ENCODE measurements at regions not wholly inside any gene's neighbourhood (a gene's known extent, or its start where the extent isn't known, plus 50 kb on each side); places are given as distances from the start of the nearest gene placed in this dataset.
"Not testable (repeated sequence)": the region's sequence is repeated elsewhere in the genome, so short reads cannot be mapped to it uniquely, and the experiment has no call there.

DNA sequence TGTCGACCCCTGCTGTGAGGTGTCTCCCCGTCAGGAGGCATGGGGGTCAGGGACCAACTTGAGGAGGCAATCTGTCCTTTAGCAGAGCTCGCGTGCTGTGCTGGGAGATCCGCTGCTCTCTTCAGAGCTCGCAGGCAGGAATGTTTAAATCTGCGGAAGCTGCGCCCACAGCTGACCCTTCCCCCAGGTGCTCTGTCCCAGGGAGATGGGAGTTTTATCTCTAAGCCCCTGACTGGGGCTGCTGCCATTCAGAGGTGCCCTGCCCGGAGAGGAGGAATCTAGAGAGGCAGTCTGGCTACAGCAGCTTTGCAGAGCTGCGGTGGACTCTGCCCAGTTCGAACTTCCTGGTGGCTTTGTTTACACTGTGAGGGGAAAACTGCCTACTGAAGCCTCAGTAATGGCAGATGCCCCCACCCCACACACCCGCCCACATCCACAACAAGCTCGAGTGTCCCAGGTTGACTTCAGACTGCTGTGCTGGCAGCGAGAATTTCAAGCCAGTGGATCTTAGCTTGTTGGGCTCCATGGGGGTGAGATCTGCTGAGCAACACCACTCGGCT is 133.1 kb downstream of the CENPC start:
- not testable (repeated sequence) for FAIRE-seq

DNA sequence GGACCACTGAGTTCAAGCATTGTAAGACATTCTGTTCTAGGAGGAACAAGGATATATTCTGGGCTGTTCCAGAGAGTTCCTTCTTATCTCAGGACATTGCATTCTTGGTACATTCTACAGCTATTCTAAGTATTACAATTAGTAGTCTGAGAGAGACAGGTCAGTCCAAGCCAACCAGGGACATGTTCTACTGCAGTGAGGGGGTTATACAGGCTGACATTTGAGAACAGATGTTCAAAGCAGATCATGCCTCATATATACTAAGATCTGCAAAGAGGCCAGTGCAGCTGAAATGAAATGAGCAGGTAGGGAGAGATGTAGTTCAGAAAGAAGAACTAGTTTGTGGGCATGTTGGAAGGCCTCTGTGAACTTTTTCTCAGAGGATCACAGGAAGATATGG is 142.0 kb downstream of the CENPC start:
- FAIRE-seq: no peak

DNA sequence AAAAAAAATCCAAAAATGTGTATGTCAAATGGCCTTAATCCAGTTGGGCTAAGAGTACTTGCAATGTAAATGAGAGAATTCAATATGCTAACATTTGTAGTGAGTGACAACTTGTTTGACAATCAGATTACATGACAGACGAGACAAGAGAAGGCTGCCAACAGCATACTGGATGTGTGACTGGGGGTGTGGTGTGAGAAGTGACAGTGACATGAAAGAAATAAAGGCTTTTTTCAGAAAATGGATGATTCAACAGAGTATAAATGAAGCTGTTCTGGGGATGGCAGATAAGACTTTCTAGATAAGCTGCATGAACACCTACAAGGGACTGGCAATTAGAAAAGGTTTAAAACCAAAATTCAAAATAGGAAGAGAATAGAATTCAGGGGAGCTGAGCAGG is 143.4 kb downstream of the CENPC start:
- no peak for FAIRE-seq

DNA sequence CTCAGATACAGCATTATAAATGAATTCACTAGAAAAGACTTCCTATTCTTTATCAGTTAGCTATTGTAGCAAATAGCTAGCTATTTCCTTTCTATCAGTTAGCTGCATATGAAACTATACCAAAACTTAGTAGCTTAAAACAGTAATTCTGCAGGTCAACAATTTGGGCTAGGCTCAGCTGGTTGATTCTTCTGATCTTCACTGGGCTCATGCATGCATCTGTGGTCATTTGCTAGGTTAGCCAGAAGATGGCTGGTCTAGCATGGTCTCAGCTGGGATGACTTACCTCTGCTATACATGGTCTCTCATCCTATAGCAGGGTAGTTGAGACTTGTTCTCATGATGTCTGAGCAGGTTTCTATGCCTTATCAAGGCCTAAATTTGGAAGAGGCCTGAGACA is 147.4 kb downstream of the CENPC start:
- no peak for FAIRE-seq

DNA sequence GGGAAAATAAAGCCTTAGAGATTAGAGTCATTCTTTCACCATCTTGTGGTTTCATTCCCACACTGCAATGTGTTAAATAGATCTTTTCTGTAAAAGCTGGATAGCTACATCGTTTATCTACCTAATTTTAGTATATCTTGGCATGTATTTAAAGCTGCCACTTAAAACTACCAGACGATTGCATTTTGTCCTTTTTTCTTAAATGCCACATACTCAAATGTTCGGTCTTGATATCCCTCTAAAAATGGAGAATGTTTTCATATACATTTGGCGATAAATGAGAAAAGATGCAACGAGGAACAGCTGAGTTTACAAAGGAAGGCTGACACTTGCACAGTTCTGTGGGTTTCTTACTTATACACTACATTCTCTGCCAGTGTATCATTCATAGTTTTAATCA is 148.3 kb downstream of the CENPC start:
- FAIRE-seq: no peak

DNA sequence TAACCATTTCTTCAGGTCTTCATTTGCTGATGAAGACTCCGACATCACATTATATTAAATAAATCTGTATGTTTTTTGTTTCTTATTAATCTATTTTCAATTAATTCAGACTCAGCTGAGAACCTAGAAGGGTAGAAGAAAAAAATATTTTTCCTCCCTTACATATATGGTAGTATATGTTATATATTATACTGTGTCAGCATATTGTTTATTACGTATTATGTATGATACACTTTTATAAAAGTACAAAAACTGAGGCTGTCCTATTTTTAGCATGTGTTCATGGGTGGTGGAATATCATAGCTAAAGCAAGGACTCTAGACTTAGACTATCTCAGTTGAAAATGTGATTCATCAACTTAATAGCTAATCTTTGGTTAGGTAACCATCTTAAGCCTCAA is 149.3 kb downstream of the CENPC start:
- no peak for FAIRE-seq

DNA sequence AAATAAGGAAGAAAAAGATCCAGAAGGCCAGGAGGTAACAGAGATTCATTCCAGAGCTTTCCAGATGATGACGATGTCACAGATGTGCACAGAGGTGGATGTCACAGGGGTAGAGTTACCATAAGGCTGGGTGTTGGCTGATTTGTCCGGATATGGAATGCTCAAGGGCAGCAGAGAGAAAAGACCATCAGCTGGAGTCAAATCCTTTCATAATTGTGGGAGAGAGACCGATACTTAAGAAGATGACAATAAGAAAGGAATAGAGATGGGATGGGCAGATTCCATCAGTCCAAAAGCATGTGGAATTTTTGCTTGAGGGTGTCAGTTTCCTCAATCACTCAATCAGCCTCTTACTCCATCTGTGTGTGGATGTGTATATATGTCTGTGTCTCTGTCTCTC is 150.4 kb downstream of the CENPC start:
- no peak for FAIRE-seq

DNA sequence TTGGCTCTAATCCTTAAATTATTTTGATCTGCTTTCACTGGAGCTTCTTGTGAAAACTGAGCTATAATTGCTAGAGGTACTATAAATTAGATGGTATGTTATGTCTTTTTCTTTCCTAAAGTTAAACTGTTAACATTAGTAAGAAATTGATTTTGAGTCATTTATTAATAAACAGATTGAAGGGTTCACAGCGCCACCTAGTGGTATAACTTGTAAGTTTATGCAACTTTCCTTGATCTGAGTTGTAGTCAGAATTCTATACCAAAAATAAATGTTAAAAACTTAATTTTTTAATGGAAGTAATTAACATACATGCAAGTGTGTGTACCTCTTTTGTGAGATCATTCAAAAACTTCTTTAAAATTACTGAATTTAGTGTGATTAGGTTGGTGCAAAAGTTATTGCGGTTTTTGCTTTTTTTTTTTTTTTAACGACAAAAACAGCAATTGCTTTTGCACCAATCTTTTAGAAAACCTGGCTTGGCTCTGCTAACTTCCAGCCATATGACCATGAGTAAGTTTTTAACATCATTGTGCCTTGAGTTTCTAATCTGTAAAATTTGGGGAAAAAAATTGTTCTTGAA is 151.5 kb downstream of the CENPC start:
- FAIRE-seq: peak; percentile 98

DNA sequence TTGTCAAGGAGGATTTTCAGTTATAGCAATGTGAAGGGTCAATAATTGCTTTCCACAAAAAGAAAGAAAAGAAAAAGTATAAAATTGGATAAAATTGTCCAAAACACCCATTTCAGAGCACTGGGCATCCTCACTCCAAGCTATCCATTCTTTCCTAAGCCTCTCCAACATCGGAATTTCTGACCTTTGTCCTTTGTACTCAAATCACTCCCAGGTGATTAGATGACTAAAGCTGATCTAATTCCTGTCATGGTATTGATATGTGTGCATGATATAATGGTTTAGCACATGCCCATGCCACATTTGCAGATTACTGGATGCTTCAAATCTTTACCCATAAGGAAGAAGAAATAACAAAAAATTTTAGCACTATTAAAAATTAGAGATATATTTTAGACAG is 152.3 kb downstream of the CENPC start:
- FAIRE-seq: no peak

DNA sequence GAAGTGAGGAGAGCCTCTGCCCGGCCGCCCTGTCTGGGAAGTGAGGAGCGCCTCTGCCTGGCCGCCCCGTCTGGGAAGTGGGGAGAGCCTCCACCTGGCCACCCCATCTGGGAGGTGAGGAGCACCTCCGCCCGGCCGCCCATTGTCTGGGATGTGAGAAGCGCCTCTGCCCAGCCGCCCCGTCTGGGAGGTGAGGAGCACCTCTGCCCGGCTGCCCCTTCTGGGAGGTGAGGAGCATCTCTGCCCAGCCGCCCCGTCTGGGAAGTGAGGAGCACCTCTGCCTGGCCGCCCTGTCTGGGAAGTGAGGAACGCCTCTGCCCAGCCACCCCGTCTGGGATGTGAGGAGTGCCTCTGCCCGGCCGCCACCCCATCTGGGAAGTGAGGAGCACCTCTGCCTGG is 163.9 kb downstream of the CENPC start:
- not testable (repeated sequence) for FAIRE-seq

DNA sequence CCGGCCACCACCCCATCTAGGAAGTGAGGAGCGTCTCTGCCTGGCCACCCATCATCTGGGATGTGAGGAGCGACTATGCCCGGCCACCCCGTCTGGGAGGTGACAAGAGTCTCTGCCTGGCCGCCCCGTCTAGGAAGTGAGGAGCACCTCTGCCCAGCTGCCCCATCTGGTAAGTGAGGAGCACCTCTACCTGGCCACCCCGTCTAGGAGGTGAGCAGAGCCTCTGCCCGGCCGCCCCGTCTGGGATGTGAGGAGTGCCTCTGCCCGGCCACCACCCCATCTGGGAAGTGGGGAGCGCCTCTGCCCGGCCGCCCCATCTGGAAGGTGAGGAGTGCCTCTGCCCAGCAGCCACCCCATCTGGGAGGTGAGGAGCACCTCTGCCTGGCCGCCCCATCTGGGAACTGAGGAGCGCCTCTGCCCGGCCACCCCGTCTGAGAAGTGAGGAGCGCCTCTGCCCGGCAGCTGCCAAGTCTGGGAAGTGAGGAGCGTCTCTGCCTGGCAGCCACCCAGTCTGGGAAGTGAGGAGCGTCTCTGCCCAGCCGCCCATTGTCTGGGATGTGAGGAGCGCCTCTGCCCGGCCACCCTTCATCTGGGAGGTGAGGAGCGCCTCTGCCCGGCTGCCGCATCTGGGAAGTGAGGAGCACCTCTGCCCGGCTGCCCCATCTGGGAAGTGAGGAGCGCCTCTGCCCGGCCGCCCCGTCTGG is 164.4 kb downstream of the CENPC start:
- not testable (repeated sequence) for FAIRE-seq

DNA sequence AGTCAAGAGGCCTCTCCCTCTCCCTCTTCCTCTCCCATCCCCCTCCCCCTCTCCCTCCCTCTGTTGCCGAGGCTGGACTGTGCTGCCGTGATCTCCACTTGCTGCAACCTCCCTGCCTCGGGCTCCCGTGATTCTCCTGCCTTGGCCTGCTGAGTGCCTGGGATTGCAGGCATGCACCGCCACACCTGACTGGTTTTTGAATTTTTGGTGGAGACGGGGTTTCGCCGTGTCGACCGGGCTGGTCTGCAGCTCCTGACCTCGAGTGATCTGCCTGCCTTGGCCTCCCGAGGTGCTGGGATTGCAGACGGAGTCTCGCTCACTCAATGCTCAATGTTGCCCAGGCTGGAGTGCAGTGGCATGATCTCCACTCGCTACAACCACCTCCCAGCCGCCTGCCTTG is 165.1 kb downstream of the CENPC start:
- no peak for FAIRE-seq

DNA sequence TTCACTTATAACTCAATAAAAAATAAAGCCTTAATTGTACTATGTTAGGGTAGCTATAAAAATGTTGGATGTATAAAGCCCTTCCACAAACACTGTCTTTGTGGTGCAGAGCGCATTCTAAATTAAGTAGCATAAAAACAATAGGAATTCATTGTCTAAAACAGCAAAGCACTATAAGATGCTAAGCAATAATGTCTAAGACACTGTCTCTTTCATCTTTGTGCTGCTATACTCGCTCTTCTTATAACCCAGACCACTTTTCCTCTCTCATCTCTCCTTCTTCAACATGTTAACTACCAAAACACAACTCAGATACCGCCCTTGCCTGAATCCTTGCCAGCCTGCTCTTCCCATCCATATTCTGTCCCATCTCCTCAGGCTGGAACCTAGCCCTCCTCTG is 170.0 kb downstream of the CENPC start:
- FAIRE-seq: no peak

DNA sequence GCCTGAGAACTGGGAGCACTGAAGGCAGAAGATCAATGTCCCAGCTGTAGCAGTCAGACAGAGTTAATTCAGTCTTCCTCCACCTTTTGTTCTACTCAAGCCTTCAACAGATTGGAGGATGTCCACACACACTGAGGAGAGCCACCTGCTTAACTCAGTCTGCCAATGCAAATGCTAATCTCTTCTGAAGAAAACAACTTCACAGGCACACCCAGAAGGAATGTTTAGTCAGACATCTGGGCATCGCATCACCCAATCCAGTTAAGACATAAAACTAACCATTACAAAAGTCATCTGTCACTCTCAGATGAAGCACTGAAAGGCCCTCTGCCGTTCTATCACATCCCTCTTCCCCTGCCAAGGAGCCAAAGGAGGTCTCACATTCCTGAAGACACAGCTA is 173.7 kb downstream of the CENPC start:
- no peak for FAIRE-seq

DNA sequence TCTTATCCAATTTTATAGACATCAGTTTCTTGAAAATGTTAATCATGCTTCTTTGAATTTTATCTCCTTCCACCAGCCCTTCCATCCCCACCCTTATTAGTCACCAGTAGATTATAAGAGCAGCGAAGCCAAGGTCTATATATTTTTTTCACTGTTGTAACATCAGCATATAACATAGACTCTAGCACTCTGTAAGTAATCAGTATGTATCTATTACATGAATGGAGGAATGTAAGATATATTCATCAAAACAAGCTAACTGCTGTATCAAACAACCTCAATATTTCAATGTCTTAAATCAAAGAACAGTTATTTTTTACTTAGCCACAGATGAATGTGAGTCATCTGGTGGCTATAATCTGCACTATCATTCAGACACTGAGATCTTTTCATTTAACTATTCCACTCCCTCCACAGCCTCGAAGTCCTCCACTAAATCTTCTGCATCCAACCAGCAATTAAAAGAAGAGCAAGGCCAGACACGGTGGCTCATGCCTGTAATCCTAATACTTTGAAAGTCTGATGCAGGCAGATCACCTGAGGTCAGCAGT is 178.9 kb downstream of the CENPC start:
- no peak for FAIRE-seq

DNA sequence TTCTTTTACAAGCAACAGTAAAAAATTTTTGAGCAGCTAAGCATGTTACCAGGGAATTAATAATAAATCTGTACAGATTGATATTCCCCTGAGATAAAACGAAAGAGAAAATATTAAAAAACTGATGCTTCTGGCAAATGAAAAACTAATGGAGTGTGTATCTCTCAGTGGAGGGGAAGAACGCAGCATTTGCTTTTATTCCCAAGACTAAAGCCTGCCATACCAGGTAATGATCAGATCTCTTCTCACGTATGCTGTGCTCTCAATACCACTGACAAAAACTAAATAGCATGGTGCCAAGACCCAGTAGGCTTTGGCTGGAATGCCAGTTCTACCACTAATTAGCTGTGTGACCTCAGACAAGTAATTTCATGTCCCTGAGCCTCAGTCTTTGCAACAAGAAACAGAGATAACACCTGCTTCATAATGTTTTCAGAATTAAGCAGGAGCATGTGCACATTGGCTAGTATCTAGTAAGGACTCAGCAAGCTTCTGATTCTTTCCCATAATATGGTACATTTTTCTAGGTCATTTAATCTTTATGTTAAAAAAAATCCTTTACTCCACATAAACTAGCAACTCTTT is 179.6 kb downstream of the CENPC start:
- no peak for FAIRE-seq

DNA sequence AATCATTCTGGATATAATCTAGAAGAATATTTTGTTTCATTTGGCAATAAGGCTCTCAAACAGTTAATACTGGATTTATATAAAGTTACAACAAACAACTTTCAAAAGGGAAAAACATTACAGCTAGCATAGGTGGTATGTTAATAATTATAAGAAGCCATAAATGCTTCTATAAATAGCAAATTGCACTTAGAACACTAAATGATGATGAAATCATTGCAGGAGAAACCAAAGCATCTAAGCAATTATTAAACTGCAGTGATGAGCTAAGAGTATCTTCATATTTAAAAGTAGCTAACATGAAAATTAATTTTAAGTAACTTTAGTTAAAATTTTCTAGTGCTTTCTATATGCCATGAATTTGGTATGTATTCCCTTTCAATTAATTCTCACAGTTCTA is 189.5 kb downstream of the CENPC start:
- FAIRE-seq: no peak

DNA sequence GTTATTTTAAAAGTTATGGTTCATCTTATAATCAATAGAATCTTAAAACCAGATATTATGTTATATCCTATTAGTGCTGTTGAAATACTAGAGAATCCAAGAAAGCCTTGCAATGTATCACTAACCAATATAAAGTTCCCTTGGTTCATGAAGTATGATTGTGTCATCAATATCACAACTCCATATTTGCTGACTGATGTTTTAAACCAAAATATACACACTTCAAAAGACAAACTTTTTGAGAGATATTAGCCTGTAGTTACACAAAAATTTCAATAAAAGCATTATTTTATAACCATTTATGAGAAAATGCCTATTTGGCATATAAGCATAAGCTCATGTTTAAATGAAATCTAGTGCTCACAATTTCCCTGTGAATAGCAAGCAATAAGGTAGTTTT is 198.6 kb downstream of the CENPC start:
- no peak for FAIRE-seq

DNA sequence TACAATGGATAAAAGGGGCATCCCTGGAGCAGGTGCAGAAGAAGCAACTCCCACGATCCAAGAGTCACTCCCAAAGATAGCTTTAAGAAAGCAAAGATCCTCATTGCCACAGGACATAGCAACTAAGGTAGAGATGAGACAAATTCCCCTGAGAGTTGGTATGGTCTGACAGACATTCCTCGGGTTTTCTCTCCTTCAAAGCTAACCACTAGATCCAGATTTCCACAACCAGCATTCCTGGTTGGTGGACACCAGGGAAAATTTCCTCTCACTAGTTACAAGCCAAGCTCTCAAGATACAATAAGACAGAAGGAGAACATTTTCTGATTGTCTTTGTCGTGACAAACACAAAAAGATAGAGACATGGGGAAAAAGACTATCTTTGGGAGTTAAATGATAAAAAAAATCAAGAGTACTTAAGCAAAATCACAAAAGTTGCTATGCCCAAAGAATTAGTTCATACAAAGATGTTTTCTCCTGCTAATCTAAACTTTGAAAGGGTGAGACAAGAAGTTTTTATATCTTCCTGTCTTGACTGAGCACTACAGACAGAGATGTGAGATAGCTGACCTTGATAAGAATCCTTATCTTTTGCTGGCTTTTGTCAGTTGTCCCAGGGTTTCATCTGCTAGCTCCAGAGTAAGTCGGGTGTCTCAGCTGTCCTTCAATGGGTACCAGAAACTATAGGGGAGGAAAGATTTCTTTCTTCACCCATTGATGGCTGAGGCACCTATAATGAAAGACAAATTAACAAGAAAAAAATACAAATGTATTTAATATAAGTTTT is 200.5 kb downstream of the CENPC start:
- no peak for FAIRE-seq

DNA sequence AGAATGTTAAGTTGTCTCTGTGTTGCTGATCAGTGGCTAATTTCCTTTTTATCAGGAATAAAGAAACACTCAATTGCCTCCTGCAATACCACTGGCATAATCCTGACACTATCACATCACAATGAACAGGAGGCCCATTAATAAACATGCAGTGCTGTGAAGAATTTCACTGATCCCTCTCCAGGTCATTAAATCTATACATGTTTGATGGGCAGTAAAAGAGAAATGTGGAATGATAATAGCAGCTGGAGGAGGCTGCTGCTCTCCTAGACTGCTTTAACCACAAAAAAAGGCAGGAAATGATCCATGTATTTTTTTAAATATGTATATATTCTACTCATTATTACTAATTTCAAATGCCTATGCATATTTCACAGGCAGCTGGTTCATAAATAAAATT is 202.1 kb downstream of the CENPC start:
- no peak for FAIRE-seq

DNA sequence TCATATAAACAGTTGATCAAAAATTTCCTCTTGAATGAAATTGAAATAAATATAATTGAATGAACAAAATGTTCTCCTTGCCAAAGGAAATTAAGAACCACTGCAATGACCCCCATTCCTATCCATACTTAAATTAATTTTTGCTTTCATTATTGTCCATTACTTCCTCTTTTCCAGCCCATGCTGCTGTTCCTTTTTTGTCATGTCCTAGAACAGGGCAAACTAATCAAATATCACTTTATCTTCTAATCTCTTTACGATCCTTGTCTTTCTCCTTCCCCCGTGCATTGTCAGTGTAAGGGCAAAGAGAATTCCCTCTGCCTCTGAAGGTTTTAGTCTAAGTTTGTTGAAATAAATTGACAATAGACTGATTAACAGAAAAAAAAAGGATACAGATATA is 203.0 kb downstream of the CENPC start:
- no peak for FAIRE-seq

DNA sequence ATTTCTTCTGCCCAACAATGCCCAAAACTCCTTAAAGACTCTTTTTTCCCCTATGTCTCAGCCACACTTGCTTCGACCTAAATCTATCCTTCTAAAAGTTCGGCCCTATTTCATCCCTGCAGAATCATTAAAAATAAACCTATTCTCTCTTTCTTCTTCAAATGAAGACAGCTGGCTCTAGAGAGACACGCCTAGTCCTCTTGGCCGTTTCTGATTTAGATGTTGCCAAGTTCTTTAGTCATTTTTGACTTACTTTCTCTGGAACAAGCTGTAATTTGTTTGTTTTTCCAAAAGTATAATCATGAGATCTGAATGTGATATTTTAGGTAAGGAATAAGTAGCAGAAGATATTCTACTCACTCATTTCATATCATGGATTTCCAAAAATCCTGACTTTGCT is 211.6 kb downstream of the CENPC start:
- FAIRE-seq: no peak

DNA sequence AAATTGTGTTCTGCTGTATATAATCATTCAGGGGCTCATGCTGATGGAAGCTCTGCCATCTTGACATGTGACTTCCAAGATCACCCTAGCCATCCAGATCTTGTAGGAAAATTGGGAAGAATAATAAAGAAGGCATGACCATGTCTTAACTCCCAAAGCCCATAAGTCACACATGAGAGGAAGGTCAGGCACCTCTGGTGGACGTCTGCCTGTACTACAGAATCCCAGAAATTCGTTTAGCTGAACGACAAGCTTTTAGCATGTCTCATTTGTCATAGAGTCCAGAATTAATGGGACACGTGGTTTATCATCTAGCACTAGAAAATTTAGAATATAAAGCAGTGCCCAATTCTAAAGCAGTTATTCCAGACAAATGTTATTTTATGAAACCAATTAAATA is 212.7 kb downstream of the CENPC start:
- FAIRE-seq: no peak

All from A204.1 (cell line).